Embryonic facial prominence (tissue), 1 donor: ENCODE measurements at regions not wholly inside any gene's neighbourhood (a gene's known extent, or its start where the extent isn't known, plus 50 kb on each side); places are given as distances from the start of the nearest gene placed in this dataset.
A peak's percentile ranks its signal among the peaks of the same experiment; 100 is the strongest.

Experiments
- DNase-seq: peaks from one replicate; pipeline ENCODE4 v3.0.0-alpha.2; 2016; ENCODE audit errors: extremely low spot score

DNA sequence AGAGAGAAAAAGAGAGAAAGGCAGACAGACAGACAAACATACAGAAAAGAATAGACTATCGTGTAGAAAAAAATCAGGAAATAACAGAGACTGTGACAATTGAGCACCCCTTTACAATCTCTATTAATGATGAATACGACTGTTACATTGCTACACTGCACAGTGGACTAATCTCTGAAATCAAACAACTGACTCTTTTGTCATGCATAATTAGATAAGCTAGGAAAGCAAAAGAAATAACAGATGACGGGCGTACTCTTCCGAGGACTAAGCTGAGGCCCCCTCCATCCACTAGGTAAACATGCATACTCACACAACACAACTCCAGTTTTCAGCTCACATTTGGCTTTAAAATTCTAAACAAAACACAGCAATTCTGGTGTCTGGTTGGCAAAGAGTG is 267.0 kb downstream of the NOL4 start:
- no peak for DNase-seq

DNA sequence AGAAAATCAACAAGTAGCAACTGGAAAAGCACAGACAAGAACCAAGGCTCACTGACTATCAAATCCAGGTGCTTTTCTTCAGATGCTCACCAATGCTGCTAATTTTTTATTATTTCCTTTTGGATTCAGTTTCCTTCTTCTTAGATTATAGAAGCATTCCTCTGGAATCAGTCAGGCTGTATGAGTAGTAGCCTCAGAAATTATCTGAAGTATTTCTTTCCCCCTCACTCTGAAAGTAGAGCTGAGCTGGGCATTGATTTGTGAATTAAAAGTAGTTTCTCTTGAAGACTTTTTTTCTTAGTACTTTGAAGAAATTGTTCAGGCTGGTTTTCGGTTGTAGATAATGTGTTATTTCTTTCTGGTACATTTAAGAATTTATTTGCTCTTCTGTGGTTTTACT is 273.7 kb downstream of the NOL4 start:
- no peak for DNase-seq

DNA sequence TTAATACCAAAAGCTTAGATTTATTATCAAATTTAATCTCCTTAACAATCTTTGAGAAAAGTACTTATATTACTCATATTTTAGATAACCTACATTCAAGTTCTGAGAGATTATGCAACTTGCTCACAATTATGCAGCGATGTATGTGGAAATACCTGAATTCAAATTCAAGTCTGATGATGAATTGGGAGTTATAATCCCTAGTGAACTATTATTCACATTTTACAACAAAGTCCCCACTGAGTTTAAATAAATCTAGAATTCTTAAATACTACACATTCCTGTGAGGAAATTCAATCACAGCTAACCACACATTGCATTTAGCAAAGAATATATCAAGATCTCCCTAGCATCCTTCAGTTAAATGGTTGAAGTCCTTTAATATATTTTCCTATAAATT is 278.4 kb downstream of the NOL4 start:
- DNase-seq: no peak

DNA sequence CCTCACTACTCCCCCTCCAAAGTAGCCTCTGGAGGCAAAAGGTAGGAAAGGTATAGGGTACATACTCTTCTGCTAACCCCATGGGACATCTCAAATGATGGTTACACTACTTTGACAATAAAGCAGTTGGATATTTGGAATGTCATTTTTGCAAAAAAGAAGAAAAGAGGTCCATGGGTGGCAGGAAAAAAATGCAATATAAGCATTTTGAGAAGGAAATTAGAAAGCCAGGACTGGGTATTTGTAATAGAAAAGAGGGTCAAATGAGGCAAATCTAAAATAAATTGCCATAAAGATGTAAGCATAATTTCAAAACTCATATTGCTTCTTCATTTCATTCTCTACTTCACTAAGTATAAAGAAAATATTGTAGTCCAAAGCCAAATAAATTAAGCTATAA is 280.2 kb downstream of the NOL4 start:
- DNase-seq: no peak

DNA sequence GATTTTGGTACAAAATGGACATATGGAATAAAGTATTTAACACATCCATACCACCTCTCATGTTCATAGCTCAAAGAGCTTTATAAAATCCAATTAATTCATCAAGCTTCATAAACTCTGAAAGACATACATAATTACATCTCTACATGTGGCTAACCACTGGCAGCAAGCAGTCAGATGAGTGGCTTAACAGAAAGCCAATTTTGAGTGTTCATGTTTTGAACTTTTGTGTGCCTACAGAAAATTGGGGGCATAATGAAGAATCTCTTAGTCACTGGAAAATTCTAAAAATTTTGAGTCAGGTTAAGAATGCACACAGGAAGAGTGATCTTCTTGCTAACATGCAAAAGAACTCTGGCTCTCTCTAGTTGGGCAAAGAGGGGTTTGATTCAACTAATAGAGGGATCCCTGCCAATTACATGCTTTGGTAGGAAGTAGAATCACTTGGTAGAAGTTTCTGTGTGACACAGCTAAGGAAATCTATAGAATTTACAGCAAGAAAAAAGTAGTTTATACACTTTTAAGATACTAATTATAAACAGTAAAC is 287.4 kb downstream of the NOL4 start:
- DNase-seq: no peak

DNA sequence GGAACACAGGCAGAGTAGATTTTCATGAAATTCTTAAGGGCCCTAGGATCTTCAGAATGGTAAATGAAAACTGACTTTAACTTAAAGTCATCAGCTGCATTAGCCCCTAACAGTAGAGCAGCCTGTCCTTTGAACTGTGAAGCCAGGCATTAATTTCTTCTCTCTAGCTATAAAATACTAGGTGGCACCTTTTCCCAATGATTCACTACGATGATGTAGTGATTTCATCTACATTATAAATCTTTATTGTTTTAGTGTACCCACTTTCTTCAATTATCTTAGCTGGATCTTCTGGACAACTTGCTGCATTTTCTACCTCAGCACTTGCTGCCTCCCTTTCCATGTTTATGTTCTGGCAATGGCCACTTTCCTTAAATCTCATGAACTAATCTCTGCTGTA is 290.5 kb downstream of the NOL4 start:
- DNase-seq: no peak

DNA sequence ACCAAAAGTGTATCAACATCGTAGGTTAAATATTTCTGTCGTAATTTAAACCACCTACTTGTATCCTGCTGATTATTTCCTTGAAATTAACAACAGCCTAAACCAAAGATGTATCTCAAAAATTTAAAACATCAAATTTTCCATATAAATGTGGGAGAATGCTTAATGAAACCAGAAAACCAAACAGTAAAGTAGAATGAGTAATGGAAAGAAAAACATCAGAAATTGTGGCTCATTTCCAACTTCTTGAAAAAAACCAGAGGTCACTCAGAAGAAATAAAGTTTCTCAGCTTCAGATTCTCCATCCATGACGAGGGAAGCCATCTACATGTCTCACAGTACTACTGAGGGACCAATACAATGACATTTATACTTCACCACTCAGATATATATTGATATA is 296.5 kb downstream of the NOL4 start:
- no peak for DNase-seq

DNA sequence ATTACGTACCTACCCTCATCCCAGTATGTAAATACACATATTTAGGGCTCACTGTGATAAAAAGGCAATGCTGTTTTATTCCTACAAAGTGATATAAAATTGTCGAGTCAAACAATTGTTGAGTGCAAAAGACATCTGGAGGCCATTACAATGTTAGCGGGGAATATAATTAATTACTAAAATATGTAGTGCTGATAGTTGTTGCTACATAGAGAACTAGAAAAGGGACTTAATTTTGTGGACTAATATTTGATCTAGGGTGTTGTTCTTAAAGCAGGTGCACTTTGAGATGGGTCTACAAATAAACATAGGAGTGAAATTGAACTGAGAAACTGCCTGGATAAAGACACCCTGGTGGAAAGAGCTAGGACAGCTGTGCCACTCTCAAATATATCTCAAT is 300.1 kb downstream of the NOL4 start:
- DNase-seq: no peak

DNA sequence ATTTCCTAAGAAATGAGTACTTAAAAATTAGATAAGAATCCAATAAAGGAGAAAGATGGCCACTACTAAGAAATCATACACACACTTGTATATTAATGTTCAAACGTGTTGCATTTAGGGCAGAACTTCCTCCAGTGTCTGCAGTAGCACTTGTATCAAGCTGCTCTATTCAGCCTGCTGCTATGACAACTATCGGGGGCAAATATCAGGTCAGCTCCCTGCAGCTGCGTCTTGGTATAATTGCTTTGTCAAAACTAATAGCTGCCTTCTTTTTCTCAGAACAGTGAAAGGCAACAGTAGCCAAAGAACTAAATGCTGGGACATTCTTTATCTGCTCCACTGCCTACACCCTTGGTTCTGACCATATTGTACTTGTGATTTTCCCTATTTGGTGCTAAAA is 300.7 kb downstream of the NOL4 start:
- no peak for DNase-seq

DNA sequence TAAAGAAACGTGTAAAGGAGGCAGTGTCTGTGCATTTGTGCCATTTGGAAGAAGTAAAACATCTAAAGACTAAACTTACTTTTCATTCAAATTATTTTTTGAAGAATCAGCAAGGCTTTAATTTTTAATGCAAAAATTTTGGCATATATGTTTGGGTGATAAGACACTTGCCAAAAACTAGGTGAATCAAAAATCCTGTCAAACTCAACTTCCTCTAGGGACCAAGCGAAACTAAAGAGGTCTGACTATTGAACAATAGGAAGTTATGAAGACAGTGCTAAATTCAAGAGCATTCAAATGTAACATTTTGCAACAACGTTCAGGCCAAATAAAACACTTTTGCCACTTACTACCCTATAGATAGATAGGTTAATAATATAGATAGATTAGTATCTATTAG is 306.1 kb downstream of the NOL4 start:
- no peak for DNase-seq

DNA sequence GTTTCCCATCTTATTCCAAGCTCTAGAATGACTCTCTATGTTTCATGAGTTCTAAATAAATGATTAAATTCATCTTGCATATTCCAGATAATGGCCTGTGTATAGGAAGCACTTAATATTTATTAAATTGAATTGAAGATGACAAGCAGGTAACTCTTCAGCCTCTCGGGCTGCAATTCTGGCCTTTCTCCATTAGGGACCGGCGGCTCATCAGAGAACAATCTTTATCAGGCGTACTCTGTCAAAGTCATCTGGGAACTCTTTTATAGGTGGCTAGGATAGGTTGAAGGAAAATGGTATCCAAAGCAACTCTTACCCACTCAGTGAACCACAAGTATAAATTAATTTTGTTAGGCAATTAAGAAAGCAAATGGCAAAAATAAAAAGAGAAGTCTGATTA is 308.5 kb downstream of the NOL4 start:
- no peak for DNase-seq

DNA sequence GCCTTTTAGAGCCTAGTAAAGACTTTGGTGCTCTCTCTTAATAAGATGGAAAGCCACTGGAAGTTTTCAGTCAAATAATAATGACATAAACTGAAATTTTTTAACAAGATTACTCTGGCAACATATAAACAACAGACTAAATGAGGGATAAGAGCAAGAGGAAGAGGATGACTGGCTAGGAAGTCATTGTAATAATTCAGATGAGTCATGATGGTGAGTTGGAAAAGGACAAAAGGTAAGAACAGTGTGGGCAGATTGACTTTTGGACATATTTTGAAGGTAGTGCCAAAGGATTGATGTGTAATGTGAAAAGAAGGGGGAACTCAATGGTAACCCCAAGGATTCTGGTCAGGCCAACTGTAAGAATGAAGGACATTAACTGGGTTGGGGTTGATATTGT is 310.3 kb downstream of the NOL4 start:
- no peak for DNase-seq

DNA sequence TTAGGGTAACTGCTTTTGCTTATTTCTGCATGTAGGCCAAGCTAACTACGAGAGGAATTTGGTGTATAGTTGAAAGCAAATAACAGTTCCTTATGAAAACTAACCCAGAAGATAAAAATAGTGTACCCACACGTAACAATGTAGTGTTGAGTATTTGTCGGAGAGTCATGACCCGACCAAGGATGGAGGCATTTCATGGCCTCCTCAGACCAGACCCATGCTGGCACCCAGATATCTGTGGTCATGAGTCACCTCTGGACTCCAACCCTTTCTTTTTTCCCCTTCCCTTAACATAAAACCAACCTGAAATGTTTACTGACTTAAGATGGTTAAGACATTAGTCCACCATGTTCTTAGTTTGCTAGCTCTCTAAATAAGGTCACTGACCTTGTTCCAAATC is 318.7 kb downstream of the NOL4 start:
- no peak for DNase-seq

DNA sequence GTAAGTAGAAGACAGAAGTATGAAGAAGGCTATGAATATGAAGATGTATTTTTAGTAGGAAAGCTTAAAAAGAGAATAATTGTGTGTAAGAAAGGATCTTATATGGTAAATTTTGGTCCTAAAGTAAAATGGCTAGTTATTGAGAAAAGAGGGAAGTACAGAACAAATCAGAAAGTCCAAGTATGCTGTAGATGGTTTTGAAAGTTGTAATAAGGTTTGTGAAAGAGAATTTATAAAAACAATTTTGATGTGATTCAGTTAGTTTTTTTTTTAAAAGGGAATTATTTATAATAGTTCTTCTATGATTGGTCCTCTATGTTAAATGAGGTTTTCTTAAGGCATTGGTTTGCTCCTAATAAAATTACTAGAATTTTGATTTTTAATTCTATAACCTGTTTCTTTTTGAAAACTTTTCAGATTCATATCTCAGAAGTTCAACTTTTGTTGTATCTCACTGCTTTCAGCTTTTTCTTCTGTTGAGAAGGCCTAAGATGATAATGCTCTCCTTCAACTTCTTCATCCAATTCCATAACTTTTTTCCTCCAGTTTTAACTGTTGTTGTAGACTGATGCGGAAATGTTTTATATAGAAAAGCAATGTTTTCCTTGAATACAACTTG is 322.7 kb downstream of the NOL4 start:
- DNase-seq: no peak

DNA sequence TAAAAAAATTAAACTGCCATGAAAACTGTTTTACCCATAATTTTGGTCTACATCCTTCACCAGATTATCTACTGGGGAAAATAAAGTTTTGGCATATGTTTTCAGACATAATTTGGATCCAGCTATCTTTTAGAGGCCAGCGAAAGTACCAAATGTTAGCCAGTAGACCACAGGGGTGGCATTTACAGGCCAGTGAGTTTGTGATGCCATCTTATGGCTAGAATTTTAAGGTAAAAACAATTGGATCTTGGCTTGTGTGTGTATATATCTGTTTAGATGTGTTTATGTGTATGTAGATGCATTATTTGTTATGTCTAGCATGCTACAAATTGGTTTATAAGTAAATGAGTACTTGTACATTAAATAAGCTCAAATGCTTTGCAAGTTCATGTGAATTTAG is 322.6 kb downstream of the ASXL3 start:
- no peak for DNase-seq

DNA sequence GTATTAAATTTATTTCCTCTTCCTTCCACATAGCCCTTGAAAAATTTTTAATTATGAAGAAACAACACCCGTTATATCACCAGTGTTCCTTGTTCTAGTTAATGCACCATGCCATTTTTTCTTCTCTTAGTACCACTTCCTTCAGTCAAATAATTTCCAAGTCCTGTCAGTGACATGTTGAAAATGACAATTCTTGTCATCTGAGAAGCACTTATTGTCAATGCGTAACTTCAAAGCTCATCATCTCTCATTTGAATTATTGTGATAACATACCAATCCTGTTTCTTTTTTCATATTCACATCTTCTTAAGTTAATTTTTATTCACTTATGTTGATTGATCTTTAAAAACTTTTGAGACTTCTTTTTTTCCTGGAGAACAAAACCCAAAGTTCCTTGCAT is 320.4 kb downstream of the ASXL3 start:
- DNase-seq: no peak

DNA sequence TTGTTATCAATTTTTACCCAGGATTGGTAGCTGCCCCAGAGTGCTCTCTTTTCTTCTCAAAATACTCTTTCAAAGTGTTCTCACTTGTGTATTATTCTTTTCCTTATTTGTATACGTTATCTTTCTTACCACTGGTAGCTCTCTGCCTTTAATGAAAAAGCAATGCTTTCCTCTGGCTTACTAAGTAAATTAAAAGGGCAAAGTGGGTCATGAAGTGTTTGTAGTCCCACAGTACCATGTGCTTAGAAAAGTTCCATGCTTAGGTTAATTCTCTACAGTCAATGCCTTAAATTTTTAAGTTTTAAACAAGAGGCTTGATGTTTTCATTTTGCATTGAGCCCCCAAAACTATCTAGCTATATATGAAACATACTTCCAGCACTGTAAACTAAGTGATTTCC is 300.2 kb downstream of the ASXL3 start:
- no peak for DNase-seq

DNA sequence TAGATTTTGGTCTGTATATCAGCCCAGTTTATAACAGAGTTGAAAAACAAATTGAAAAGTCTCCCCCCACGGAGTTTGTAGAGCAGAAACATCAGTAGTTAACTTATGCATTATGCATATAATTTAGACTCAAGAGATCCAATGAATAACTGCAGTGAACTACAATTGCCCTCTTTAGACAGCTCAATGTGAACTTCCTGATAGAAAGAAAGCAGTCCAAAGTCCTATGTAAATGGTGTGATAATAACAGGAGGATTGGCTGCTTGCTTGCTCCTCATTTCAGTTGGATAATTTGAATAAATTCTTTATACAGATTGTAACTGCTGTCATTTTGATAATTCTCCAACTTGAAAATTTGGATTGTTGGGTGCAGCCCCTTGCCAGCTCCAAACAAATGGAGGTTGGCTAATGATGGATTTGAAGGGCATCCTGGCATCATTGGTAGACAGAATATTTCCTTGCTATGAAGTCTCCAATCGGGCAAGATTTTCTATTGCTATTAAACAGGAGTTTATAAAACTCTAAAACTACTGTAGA is 297.1 kb downstream of the ASXL3 start:
- no peak for DNase-seq

DNA sequence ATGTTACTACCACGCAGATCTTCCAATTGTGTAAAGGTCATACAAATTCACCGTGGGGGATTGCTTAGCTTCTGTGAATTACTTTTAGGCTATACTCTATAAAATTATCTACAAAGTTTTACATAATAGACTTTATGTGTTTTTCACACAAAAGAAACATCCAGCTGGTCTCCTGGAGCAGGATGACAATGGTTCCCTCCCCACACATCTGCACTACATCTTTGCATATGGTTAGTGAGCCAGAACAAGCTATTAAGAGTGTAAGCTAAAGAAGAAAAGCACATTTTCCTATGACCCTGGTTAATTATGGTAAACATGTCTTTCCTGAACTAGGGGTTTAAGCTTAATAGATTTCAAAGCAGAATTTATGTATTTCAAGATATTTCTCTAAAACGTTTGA is 295.1 kb downstream of the ASXL3 start:
- no peak for DNase-seq

DNA sequence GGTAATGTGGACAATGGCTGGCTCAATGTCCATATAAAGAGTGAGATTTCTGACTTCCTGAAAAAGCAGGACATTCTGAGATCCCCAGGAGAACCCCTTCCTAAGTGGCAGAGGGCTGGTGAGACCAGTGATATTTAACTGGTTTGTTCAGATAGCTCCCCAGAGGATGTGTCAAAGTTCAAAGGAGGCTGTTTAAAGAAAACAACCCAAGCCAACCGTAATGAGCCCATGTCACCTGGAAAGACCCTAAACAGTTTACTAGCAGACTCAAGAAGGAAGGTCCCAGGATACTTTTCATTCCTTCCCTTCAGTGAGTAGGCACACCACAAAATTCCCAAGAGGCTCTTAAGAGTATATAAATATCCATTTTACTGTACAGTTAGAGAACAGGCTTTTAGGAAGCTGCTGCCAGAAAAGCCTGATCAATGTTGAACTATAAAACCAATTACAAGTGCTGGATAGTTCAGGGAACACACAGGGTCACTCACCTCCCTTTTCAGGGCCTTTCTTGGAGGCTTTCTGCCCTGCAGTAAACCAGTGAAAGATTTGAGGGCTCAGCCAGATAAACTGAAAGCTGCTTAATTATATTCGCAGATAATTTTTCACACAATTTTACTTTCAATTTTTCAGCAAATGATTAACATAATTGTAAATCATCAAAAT is 293.5 kb downstream of the ASXL3 start:
- DNase-seq: no peak

DNA sequence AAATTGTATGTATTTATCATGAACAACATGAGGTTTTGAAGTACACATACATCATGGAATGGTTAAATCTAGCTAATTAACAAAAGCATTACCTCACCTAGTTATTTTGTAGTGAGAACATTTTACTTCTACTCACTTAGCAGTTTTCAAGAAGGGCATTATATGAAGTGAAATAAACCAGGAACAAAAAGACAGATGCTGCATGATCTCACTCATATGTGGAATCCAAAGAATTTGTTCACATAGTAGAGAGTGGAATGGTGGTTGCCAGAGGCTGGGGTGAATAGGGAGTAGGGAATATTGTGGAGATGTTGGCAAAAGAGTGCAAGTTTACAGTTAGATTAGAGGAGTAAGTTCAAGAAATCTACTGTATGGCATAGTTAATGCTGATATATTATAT is 292.0 kb downstream of the ASXL3 start:
- DNase-seq: peak; percentile 18

DNA sequence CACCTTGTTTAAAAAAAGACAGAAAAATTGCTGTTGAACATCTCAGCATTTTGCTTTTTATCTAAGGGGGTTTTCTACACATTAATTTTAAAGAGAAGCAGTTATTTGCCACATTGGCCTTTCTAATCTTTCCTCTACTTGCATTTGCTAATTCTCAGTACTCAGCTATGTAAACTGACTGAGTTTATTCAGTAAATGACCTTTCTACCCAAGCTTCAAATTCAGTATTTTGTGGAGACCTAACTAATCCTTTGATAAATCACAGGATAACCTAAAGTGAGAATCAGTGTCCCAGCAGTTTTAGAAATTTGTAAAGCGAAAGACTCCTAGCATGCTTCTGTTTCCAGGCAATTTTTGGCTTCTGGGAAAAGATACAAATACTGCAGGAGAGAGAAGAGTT is 288.4 kb downstream of the ASXL3 start:
- no peak for DNase-seq

DNA sequence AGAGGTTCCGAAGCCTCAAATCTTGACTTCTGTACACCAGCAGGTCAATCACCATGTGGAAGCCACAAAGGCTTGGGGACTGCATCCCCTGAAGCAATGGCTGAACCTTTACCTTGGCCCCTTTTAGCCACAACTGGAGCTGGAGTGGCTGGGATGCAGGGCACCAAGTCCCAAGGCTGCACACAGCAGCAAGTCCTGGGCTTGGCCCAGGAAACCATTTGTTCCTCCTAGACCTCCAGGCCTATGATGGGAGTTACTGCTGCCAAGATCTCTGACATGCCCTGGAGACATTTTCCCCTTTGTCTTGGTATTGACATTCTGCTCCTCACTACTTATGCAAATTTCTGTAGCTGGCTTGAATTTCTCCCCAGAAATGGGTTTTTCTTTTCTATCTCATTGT is 285.9 kb downstream of the ASXL3 start:
- no peak for DNase-seq

DNA sequence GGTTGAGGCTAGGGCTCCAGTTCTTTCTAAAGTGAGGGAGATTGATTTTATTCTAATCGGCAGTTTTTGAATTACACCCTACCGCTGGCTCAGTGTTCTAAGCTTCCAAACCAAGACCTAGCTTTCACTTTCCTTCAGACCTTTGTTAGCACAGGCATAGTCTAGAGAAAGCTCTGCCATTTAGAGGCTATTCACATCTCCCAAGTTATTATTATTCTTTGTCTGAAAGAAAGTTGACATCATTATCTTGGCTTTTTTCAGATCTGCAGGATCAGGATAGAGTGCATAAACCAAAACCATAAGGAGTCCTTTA is 276.8 kb downstream of the ASXL3 start:
- no peak for DNase-seq
